ENCODE measurements at regions not wholly inside any gene's neighbourhood (a gene's known extent, or its start where the extent isn't known, plus 50 kb on each side); places are given as distances from the start of the nearest gene placed in this dataset.

- Histone ChIP-seq H3K4me1 (no peaks in the 10 kb centered on the region), H3K27ac (no peak overlapping the region), H3K4me3 (no peak overlapping the region), H3K9me3 (no peaks in the 10 kb centered on the region), H3K36me3 (no peaks in the 10 kb centered on the region), H3K27me3 (ENCODE audit: low read depth) (no peaks in the 10 kb centered on the region)
- intact Hi-C loops (cut with DNase I): no loop called here
- ATAC-seq: no peak
- no peak for DNase-seq
- no peak for TF ChIP-seq CTCF (IDR thresholded peaks at IDR 0.05)
These were observed 1395.9 kb downstream of the FAM181B start for GRCh38 chr11:81337756-81338155.

- Histone ChIP-seq H3K9me3 (no peaks in the 10 kb centered on the region), H3K27me3 (ENCODE audit: low read depth) (no peaks in the 10 kb centered on the region), H3K4me3 (no peak overlapping the region), H3K4me1 (no peaks in the 10 kb centered on the region), H3K36me3 (no peaks in the 10 kb centered on the region), H3K27ac (no peak overlapping the region)
- no peak for DNase-seq
- ATAC-seq: no peak
- no peak for TF ChIP-seq CTCF (IDR thresholded peaks at IDR 0.05)
- intact Hi-C loops (cut with DNase I): no loop called here
These were observed 1401.4 kb downstream of the FAM181B start for GRCh38 chr11:81332276-81332675.

GRCh38 chr11:81331611-81332235 is 1401.9 kb downstream of the FAM181B start:
- Histone ChIP-seq H3K4me1 (no peaks in the 10 kb centered on the region), H3K36me3 (no peaks in the 10 kb centered on the region), H3K4me3 (no peak overlapping the region), H3K27ac (no peak overlapping the region), H3K9me3 (no peaks in the 10 kb centered on the region), H3K27me3 (ENCODE audit: low read depth) (no peaks in the 10 kb centered on the region)
- ATAC-seq (no peak), DNase-seq (no peak)
- TF ChIP-seq CTCF (IDR thresholded peaks at IDR 0.05): no peak
- intact Hi-C loops (cut with DNase I): no loop called here

GRCh38 chr11:81331088-81331487 is 1402.6 kb downstream of the FAM181B start:
- Histone ChIP-seq H3K4me1 (no peaks in the 10 kb centered on the region), H3K4me3 (no peak overlapping the region), H3K27ac (no peak overlapping the region), H3K36me3 (no peaks in the 10 kb centered on the region), H3K9me3 (no peaks in the 10 kb centered on the region), H3K27me3 (ENCODE audit: low read depth) (no peaks in the 10 kb centered on the region)
- TF ChIP-seq CTCF (IDR thresholded peaks at IDR 0.05): no peak
- ATAC-seq: no peak
- intact Hi-C loops (cut with DNase I): no loop called here
- DNase-seq: no peak

- no peaks in the 10 kb centered on the region for H3K4me1 ChIP-seq
- ATAC-seq (no peak), DNase-seq (no peak)
- no peak overlapping the region for H3K27ac ChIP-seq
- TF ChIP-seq CTCF (IDR thresholded peaks at IDR 0.05): no peak
- intact Hi-C loops (cut with DNase I): no loop called here
- no peak overlapping the region for H3K4me3 ChIP-seq
- no peaks in the 10 kb centered on the region for H3K9me3 ChIP-seq
- H3K36me3 ChIP-seq: no peaks in the 10 kb centered on the region
- H3K27me3 ChIP-seq (ENCODE audit: low read depth): no peaks in the 10 kb centered on the region
These were observed 1430.5 kb downstream of the FAM181B start for GRCh38 chr11:81303038-81303664.

Data from lower lobe of right lung (tissue), 2 donors.